Smooth muscle cell (in vitro differentiated cells): ENCODE measurements at regions not wholly inside any gene's neighbourhood (a gene's known extent, or its start where the extent isn't known, plus 50 kb on each side); places are given as distances from the start of the nearest gene placed in this dataset.

Experiments
- DNase-seq: peaks from one replicate; lab custom pipeline; 2025; ENCODE audit not compliant: unreplicated experiment; lab: John Stamatoyannopoulos, UW
- H2AFZ ChIP-seq: fragments of 200-600 bp; sonication (generic); 2 replicates; pipeline ENCODE4 v1.6.0; 2016; ENCODE audit warnings: antibody characterized with exemption, low read depth, mild to moderate bottlenecking
- H3F3A ChIP-seq: fragments of 200-600 bp; sonication (generic); 2 replicates; pipeline ENCODE4 v1.6.0; 2017; ENCODE audit warnings: antibody characterized with exemption, low read depth
- H3K27ac ChIP-seq: fragments of 200-600 bp; sonication (generic); 2 replicates; pipeline ENCODE4 v1.5.1; 2016; ENCODE audit warnings: low read depth, mild to moderate bottlenecking
- H3K27me3 ChIP-seq: fragments of 200-600 bp; sonication (generic); 2 replicates; pipeline ENCODE4 v1.6.1; 2016; ENCODE audit warnings: low read depth, mild to moderate bottlenecking
- H3K36me3 ChIP-seq: fragments of 200-600 bp; sonication (generic); 2 replicates; pipeline ENCODE4 v1.5.1; 2016; ENCODE audit warnings: low read depth
- H3K4me1 ChIP-seq: fragments of 200-600 bp; sonication (generic); 2 replicates; pipeline ENCODE4 v1.5.1; 2016; ENCODE audit warnings: low read depth
- H3K4me2 ChIP-seq: fragments of 200-600 bp; sonication (generic); 2 replicates; pipeline ENCODE4 v1.6.0; 2016; ENCODE audit warnings: mild to moderate bottlenecking
- H3K4me3 ChIP-seq: fragments of 200-600 bp; sonication (generic); 2 replicates; pipeline ENCODE4 v1.5.1; 2016; ENCODE audit warnings: mild to moderate bottlenecking
- H3K79me2 ChIP-seq: fragments of 200-600 bp; sonication (generic); 2 replicates; pipeline ENCODE4 v1.6.0; 2016; ENCODE audit warnings: low read depth, mild to moderate bottlenecking
- H3K9ac ChIP-seq: fragments of 200-600 bp; sonication (generic); 2 replicates; pipeline ENCODE4 v1.6.0; 2016; ENCODE audit warnings: low read depth
- H3K9me3 ChIP-seq: fragments of 200-600 bp; sonication (generic); replicated peaks from 2 replicates; pipeline ENCODE4 v1.5.1; 2016; ENCODE audit warnings: low read depth
- H4K20me1 ChIP-seq: fragments of 200-600 bp; sonication (generic); 2 replicates; pipeline ENCODE4 v1.6.0; 2016; ENCODE audit warnings: low read depth
- CTCF ChIP-seq: fragments of 200-600 bp; sonication (generic); IDR thresholded peaks from 2 replicates; pipeline ENCODE4 v1.5.1; 2017; ENCODE audit warnings: borderline replicate concordance, mild to moderate bottlenecking, antibody characterized with exemption; ENCODE audit not compliant: insufficient read depth, poor library complexity, severe bottlenecking
- WGBS: methylation state at CpG from one replicate; pipeline ENCODE4 v1.1.7; 2016; ENCODE audit warnings: low lambda C conversion rate; 5-methylcytosine and 5-hydroxymethylcytosine counted together

DNA sequence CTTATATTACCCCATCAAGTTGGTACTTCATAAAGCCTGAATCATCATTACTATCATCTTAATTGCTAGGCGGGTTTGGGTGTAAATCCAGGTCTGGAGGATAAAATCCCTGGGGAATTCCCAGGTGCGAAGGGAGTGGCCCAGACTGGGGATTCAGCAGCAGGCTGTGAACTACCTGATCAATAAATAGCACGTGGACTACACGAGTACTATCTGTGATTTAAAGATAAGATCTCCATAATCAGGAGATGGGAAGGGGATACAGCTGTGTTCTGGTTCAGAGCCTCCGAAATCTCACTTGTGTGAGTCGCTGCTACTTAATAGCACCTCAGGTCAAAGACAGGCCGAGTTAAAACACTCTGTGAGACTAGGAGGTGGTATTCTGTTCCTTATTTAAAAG is 512.6 kb upstream of the ZFHX3 start:
- H3K36me3 ChIP-seq = no peaks in the 10 kb centered on the region
- no peak for TF ChIP-seq CTCF
- H2AFZ ChIP-seq = no peak overlapping the region

GRCh38 chr16:73558219-73558618 is 510.3 kb upstream of the ZFHX3 start:
- no peaks in the 10 kb centered on the region for H3K4me1 ChIP-seq
- H2AFZ ChIP-seq = no peak overlapping the region
- H3K79me2 ChIP-seq = no peaks in the 10 kb centered on the region
- no peak for TF ChIP-seq CTCF
- H3K9me3 ChIP-seq = no peaks in the 10 kb centered on the region
- no peaks in the 10 kb centered on the region for H3K27me3 ChIP-seq
- no peak overlapping the region for H3K4me3 ChIP-seq
- no peak for DNase-seq
- no peaks in the 10 kb centered on the region for H4K20me1 ChIP-seq
- H3F3A ChIP-seq = no peaks in the 10 kb centered on the region
- no peak overlapping the region for H3K27ac ChIP-seq
- 83% methylated on average over 7 of the region's 7 CpGs for WGBS
- H3K4me2 ChIP-seq = no peak overlapping the region
- H3K36me3 ChIP-seq = no peaks in the 10 kb centered on the region
- H3K9ac ChIP-seq = no peak overlapping the region

More for the DNA sequence above, 512.6 kb upstream of the ZFHX3 start:
- H3K27me3 ChIP-seq = no peaks in the 10 kb centered on the region
- no peaks in the 10 kb centered on the region for H3K9me3 ChIP-seq
- H4K20me1 ChIP-seq = no peaks in the 10 kb centered on the region
- H3K79me2 ChIP-seq = no peaks in the 10 kb centered on the region
- no peak overlapping the region for H3K9ac ChIP-seq
- no peak overlapping the region for H3K4me3 ChIP-seq
- 58% methylated on average over 7 of the region's 7 CpGs for WGBS
- no peaks in the 10 kb centered on the region for H3F3A ChIP-seq
- H3K27ac ChIP-seq = no peak overlapping the region
- H3K4me1 ChIP-seq = no peaks in the 10 kb centered on the region
- no peak for DNase-seq
- H3K4me2 ChIP-seq = no peak overlapping the region

- no peak overlapping the region for H3K4me2 ChIP-seq
- no peaks in the 10 kb centered on the region for H3K36me3 ChIP-seq
- TF ChIP-seq CTCF = no peak
- no peaks in the 10 kb centered on the region for H3K79me2 ChIP-seq
- no peak for DNase-seq
- no peaks in the 10 kb centered on the region for H3F3A ChIP-seq
- no peak overlapping the region for H3K9ac ChIP-seq
- 86% methylated on average over 10 of the region's 10 CpGs for WGBS
- no peaks in the 10 kb centered on the region for H3K9me3 ChIP-seq
- H3K4me1 ChIP-seq = no peaks in the 10 kb centered on the region
- H4K20me1 ChIP-seq = no peaks in the 10 kb centered on the region
- H3K27ac ChIP-seq = no peak overlapping the region
- no peak overlapping the region for H2AFZ ChIP-seq
- no peak overlapping the region for H3K4me3 ChIP-seq
- H3K27me3 ChIP-seq = no peaks in the 10 kb centered on the region
Measured at GRCh38 chr16:73553941-73554660, 506.2 kb upstream of the ZFHX3 start.
